Heart left ventricle (tissue), 16 donors: ENCODE measurements at regions not wholly inside any gene's neighbourhood (a gene's known extent, or its start where the extent isn't known, plus 50 kb on each side); places are given as distances from the start of the nearest gene placed in this dataset.
A peak's percentile ranks its signal among the peaks of the same experiment; 100 is the strongest.

Experiments used
- ATAC-seq, 4 donors: fragments of 200-7000 bp; cut with Tn5 transposase; one replicate each; pipeline ENCODE4 v1.9.1; 2020 to 2022; ENCODE audit warnings: moderate library complexity in 4 of 4, mild to moderate bottlenecking in 3 of 4, moderate number of reproducible peaks in 1 of 4
- DNase-seq, 5 donors: peaks; one replicate each; pipeline ENCODE4 v3.0.0-alpha.2; 2020
- H3K27ac ChIP-seq, 12 donors: fragments of 200-600 bp; sonication (generic) in 4 of 12; one replicate each; pipeline versions ENCODE4 v1.5.0 to v1.8.0; 2016 to 2022; ENCODE audit warnings: mild to moderate bottlenecking in 2 of 12
- H3K27me3 ChIP-seq, 9 donors: fragments of 200-600 bp; sonication (generic) in 2 of 9; one replicate each; pipeline versions ENCODE4 v1.5.1 to v1.8.0; 2016 to 2022; ENCODE audit warnings: mild to moderate bottlenecking in 3 of 9
- H3K36me3 ChIP-seq, 9 donors: fragments of 200-600 bp; sonication (generic) in 2 of 9; one replicate each; pipeline versions ENCODE4 v1.5.0 to v1.8.0; 2018 to 2022; ENCODE audit warnings: mild to moderate bottlenecking in 2 of 9
- H3K4me1 ChIP-seq, 12 donors: fragments of 200-600 bp; sonication (generic) in 4 of 12; one replicate each; pipeline versions ENCODE4 v1.5.0 to v1.8.0; 2016 to 2022; ENCODE audit warnings: mild to moderate bottlenecking in 3 of 12
- H3K4me3 ChIP-seq, 12 donors: fragments of 200-600 bp; sonication (generic) in 4 of 12; one replicate each; pipeline versions ENCODE4 v1.5.0 to v1.8.0; 2017 to 2022; ENCODE audit warnings: mild to moderate bottlenecking in 9 of 12, moderate library complexity in 4 of 12
- H3K9me3 ChIP-seq, 12 donors: fragments of 200-600 bp; sonication (generic) in 4 of 12; one replicate each; pipeline versions ENCODE4 v1.5.0 to v1.8.0; 2016 to 2022; ENCODE audit warnings: mild to moderate bottlenecking in 1 of 12
- CTCF ChIP-seq, 12 donors: fragments of 200-600 bp; sonication (generic) in 4 of 12; IDR thresholded peaks; one replicate each; pipeline versions ENCODE4 v1.5.0 to v1.8.0; 2018 to 2022; ENCODE audit warnings: antibody characterized with exemption in 12 of 12, mild to moderate bottlenecking in 5 of 12
- POLR2A ChIP-seq, 2 donors: fragments of 450-650 bp; IDR thresholded peaks; one replicate each; pipeline ENCODE4 v1.6.1; 2017; ENCODE audit warnings: antibody characterized with exemption in 2 of 2, mild to moderate bottlenecking in 2 of 2, moderate library complexity in 2 of 2
- WGBS, 4 donors: extraction: QIAGEN DNeasy Blood & Tissue Kit in 2 of 4; methylation state at CpG; one replicate each; pipeline versions ENCODE4 v1.1.5 to v1.1.7; 2013 to 2018; 5-methylcytosine and 5-hydroxymethylcytosine counted together
- intact Hi-C, 10 donors: fragments of 100-400 bp; cut with DNase I; formaldehyde crosslinking; loops; one replicate each; pipeline versions ENCODE4 v1.11.1 to v1.14.2; 2022
- donor health status: ischemic (EF 13 %, LVEDD 7.1; RV severe dilation, severe dysfunction).
- donor health status: healthy with polysubstance abuse.
- donor health status: DM: no; HTN: yes; CAD: no.
- donor health status: DM: no; HTN: no; CAD: no.
- donor health status: ischemic (EF 25% LVEDD 6.9; RV normal size, moderate dysfunction).
- donor health status: ischemic (EF 25% LVEDD 5.7; RV mildly dilated, moderate dysfunction).
- donor health status: healthy.
- donor health status: DM: yes; HTN: yes; CAD: no.
- donor health status: ischemic (EF 35%, LVEDD 5.7; RV mildly dilated, moderate dysfunction).
- donor health status: nonischemic (EF 11% LVEDD 7.7; RV severe dilation, severe dysfunction).
- donor health status: DM: yes; HTN: yes; CAD: no.
- donor health status: PGD.
- donor health status: ischemic (EF 29% LVEDD 5.4; RV normal size, mild dysfunction).
- donor health status: nonischemic (EF 23%, LVEDD 6.1; RV moderate dilation, normal function).

GRCh38 chr6:113699239-113699638 lies 157.9 kb upstream of the MARCKS start:
- no peaks in the 10 kb centered on the region for H3K27me3 ChIP-seq
- no peaks in the 10 kb centered on the region for H3K36me3 ChIP-seq
- intact Hi-C loops = no loop called here
- H3K9me3 ChIP-seq = no peaks in the 10 kb centered on the region
- H3K27ac ChIP-seq = no peak overlapping the region
- H3K4me1 ChIP-seq = peaks cover 0 to 26% (median 0%) of the 10 kb centered on the region in 12 donors
- no peak for ATAC-seq
- DNase-seq = no peak
- TF ChIP-seq POLR2A (IDR thresholded peaks at IDR 0.05) = no peak
- TF ChIP-seq CTCF (IDR thresholded peaks at IDR 0.05) = no peak
- no peak overlapping the region for H3K4me3 ChIP-seq

- H3K36me3 ChIP-seq = no peaks in the 10 kb centered on the region
- 60 to 67% (median 63%) methylated on average over 4 of the region's 4 CpGs for WGBS, 4 donors
- H3K27ac ChIP-seq = peak overlapping the region in 1 of 12 donors; percentile 5
- H3K4me3 ChIP-seq = no peak overlapping the region
- peaks cover 0 to 19% (median 0%) of the 10 kb centered on the region in 12 donors for H3K4me1 ChIP-seq
- intact Hi-C loops = no loop called here
- H3K9me3 ChIP-seq = no peaks in the 10 kb centered on the region
- TF ChIP-seq CTCF (IDR thresholded peaks at IDR 0.05) (no peak), POLR2A (IDR thresholded peaks at IDR 0.05) (no peak)
- ATAC-seq = peak; percentile 22 to 71 (median 60)
- no peak for DNase-seq
- no peaks in the 10 kb centered on the region for H3K27me3 ChIP-seq
Observed at GRCh38 chr6:113701552-113702254, 155.4 kb upstream of the MARCKS start.

- peaks cover 0 to 4% (median 0%) of the 10 kb centered on the region in 12 donors for H3K4me1 ChIP-seq
- no peaks in the 10 kb centered on the region for H3K36me3 ChIP-seq
- H3K27ac ChIP-seq = no peak overlapping the region
- H3K9me3 ChIP-seq = no peaks in the 10 kb centered on the region
- no peak for ATAC-seq
- TF ChIP-seq CTCF (IDR thresholded peaks at IDR 0.05) (no peak), POLR2A (IDR thresholded peaks at IDR 0.05) (no peak)
- H3K4me3 ChIP-seq = no peak overlapping the region
- no peak for DNase-seq
- H3K27me3 ChIP-seq = no peaks in the 10 kb centered on the region
- intact Hi-C loops = no loop called here
- WGBS, 4 donors = 84 to 88% (median 85%) methylated on average over 3 of the region's 3 CpGs
Observed at GRCh38 chr6:113707194-113707593, 150.0 kb upstream of the MARCKS start.

GRCh38 chr6:113709936-113710509 lies 147.1 kb upstream of the MARCKS start:
- no peak for DNase-seq
- 91 to 93% (median 92%) methylated on average over 6 of the region's 6 CpGs for WGBS, 4 donors
- H3K4me3 ChIP-seq = no peak overlapping the region
- H3K27me3 ChIP-seq = no peaks in the 10 kb centered on the region
- TF ChIP-seq POLR2A (IDR thresholded peaks at IDR 0.05) = no peak
- no peak for TF ChIP-seq CTCF (IDR thresholded peaks at IDR 0.05)
- no peaks in the 10 kb centered on the region for H3K9me3 ChIP-seq
- no peak overlapping the region for H3K27ac ChIP-seq
- ATAC-seq = no peak
- intact Hi-C loops = no loop called here
- H3K36me3 ChIP-seq = no peaks in the 10 kb centered on the region
- H3K4me1 ChIP-seq = no peaks in the 10 kb centered on the region
